H1 (cell line): ENCODE measurements at regions not wholly inside any gene's neighbourhood (a gene's known extent, or its start where the extent isn't known, plus 50 kb on each side); places are given as distances from the start of the nearest gene placed in this dataset.

Experiments used
- TEAD4 ChIP-seq: IDR thresholded peaks from 2 replicates; pipeline ENCODE4 v1.6.1; 2012; ENCODE audit warnings: low read depth, low read length, inconsistent platforms, mixed read lengths
- TF ChIP-seq, protein P1 (sequence below), 3 experiments: IDR thresholded peaks; 1 replicate in 2 of 3; 2 replicates in 1 of 3; pipeline versions ENCODE4 v1.5.1 to v1.6.1; 2011; ENCODE audit warnings: low read length in 3 of 3, mild to moderate bottlenecking in 3 of 3, inconsistent platforms in 2 of 3, low read depth in 1 of 3, moderate library complexity in 1 of 3; ENCODE audit not compliant: insufficient read depth in 1 of 3; ENCODE audit errors: control extremely low read depth in 1 of 3

DNA sequence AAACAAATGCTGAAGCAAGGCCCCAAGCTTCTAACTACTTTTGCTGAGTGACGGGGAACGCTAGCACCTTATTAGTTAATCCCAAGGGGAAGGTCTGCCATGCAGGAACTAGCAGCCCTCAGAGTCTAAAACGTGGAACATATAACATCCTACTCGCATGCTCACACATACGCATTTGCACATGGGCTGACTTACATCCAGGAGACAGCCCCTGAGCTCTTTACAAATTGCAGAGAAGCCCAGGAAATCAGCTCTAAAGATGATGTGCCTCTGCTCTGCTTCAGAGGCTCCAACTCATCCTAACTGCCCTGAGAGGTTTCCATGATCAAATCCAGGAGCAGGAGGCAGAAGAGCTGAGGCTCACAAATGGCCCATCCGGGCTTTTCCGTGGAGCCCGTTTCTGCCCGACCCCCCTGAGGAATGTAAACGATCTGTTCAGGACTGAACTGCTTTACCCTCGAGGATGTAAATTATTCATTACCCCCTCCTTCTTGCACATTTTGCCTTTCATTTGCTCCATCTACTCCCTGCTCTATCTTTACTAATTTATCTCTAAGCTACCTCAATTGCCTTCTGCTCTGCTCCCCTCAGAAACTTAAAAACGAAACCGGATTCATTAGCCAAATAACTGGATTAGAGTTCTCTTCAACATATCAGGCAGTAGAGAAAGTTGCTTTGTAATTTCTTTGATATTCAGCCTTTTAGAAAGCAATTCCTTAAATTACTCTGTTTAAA is 141.9 kb upstream of the CCDC54 start:
- TF ChIP-seq, protein P1, sequence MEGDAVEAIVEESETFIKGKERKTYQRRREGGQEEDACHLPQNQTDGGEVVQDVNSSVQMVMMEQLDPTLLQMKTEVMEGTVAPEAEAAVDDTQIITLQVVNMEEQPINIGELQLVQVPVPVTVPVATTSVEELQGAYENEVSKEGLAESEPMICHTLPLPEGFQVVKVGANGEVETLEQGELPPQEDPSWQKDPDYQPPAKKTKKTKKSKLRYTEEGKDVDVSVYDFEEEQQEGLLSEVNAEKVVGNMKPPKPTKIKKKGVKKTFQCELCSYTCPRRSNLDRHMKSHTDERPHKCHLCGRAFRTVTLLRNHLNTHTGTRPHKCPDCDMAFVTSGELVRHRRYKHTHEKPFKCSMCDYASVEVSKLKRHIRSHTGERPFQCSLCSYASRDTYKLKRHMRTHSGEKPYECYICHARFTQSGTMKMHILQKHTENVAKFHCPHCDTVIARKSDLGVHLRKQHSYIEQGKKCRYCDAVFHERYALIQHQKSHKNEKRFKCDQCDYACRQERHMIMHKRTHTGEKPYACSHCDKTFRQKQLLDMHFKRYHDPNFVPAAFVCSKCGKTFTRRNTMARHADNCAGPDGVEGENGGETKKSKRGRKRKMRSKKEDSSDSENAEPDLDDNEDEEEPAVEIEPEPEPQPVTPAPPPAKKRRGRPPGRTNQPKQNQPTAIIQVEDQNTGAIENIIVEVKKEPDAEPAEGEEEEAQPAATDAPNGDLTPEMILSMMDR (IDR thresholded peaks at IDR 0.05; ENCODE audit: control extremely low read depth in 1 of 3, insufficient read depth in 1 of 3, low read depth in 1 of 3, low read length in 3 of 3): no peak
- no peak for TF ChIP-seq TEAD4
